ENCODE measurements at regions not wholly inside any gene's neighbourhood (a gene's known extent, or its start where the extent isn't known, plus 50 kb on each side); places are given as distances from the start of the nearest gene placed in this dataset.

- TF ChIP-seq, protein P1, sequence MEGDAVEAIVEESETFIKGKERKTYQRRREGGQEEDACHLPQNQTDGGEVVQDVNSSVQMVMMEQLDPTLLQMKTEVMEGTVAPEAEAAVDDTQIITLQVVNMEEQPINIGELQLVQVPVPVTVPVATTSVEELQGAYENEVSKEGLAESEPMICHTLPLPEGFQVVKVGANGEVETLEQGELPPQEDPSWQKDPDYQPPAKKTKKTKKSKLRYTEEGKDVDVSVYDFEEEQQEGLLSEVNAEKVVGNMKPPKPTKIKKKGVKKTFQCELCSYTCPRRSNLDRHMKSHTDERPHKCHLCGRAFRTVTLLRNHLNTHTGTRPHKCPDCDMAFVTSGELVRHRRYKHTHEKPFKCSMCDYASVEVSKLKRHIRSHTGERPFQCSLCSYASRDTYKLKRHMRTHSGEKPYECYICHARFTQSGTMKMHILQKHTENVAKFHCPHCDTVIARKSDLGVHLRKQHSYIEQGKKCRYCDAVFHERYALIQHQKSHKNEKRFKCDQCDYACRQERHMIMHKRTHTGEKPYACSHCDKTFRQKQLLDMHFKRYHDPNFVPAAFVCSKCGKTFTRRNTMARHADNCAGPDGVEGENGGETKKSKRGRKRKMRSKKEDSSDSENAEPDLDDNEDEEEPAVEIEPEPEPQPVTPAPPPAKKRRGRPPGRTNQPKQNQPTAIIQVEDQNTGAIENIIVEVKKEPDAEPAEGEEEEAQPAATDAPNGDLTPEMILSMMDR (IDR thresholded peaks at IDR 0.05): no peak
These were observed 182.1 kb upstream of the ZRANB2 start for GRCh38 chr1:71262970-71263369.

GRCh38 chr1:71252900-71253299 lies 172.1 kb upstream of the ZRANB2 start:
- TF ChIP-seq, protein P1 (IDR thresholded peaks at IDR 0.05): no peak

DNA sequence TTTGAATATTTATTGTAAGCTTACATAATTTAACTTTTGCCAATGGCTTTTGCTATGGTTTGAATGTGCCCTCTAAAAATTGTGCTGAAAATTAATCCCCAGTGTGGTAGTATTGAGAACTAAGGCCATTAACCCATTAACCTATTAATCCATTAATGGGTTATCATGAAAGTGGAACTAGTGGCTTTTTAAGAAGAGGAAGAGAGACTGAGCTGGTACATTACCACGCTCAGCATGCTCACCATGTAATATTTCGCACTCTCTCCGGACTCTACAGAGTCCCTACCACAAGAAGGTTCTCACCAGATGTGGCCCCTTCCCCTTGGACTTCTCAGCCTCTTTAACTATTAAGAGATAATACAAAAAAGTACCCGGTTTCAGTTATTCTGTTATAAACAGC lies 164.4 kb upstream of the ZRANB2 start:
- TF ChIP-seq, protein P1 (IDR thresholded peaks at IDR 0.05): no peak

DNA sequence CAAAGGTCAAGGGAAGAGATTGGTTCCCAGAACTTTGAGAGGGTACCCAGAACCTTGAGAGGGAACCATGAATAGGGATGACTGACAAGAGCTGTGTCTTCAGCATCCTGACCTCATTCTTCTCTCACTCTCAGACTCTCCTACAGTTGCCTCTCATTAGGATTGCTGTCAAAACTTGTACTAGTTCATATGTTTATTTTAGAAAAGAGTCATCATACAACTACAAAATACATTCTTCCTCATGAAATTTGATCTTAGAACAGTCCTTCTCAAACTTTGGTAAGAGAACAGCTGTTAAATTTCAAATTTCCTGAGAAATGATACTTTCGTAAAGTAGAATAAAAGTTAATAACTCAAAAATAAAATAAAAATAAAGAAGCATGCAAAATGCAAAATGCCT lies 161.4 kb upstream of the ZRANB2 start:
- TF ChIP-seq, protein P1 (IDR thresholded peaks at IDR 0.05): no peak

GRCh38 chr1:71240656-71241055 lies 159.8 kb upstream of the ZRANB2 start:
- TF ChIP-seq, protein P1 (IDR thresholded peaks at IDR 0.05): no peak

DNA sequence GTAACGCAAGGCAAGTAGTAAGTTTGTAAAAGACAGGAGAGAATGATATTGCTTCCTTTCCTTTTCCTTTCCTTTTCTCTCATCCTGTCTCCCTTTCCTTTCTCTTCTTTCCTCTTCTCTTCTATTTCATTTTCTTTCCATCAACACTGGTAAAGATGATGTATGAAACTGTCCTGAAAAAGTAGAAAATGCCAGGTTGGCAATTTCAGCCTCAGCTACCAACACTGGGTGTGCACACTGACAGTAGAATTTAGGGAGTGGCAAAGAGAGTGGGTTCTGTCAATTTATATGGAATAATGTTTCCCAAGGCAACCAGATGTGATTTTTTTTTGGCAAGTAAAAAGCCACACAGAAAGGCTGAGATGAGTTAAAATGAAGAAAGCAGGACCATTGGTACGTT lies 155.7 kb upstream of the ZRANB2 start:
- TF ChIP-seq, protein P1 (IDR thresholded peaks at IDR 0.05): no peak

- TF ChIP-seq, protein P1 (IDR thresholded peaks at IDR 0.05): no peak
These were observed 152.8 kb upstream of the ZRANB2 start for GRCh38 chr1:71233645-71234044.

- TF ChIP-seq, protein P1 (IDR thresholded peaks at IDR 0.05): no peak
These were observed 152.0 kb upstream of the ZRANB2 start for GRCh38 chr1:71232786-71233185.
